SH-SY5Y (cell line): ENCODE measurements at regions not wholly inside any gene's neighbourhood (a gene's known extent, or its start where the extent isn't known, plus 50 kb on each side); places are given as distances from the start of the nearest gene placed in this dataset.

Source experiments
- GATA2 ChIP-seq: IDR thresholded peaks from 2 replicates; pipeline ENCODE4 v1.6.1; 2011; ENCODE audit warnings: mild to moderate bottlenecking, low read depth, low read length
- GATA3 ChIP-seq: IDR thresholded peaks from 2 replicates; pipeline ENCODE4 v1.6.1; 2011; ENCODE audit warnings: low read depth, mild to moderate bottlenecking, low read length, moderate library complexity

- TF ChIP-seq GATA3 (no peak), GATA2 (no peak)
These were observed 390.3 kb upstream of the MYT1L start for GRCh38 chr2:2721296-2721835.

DNA sequence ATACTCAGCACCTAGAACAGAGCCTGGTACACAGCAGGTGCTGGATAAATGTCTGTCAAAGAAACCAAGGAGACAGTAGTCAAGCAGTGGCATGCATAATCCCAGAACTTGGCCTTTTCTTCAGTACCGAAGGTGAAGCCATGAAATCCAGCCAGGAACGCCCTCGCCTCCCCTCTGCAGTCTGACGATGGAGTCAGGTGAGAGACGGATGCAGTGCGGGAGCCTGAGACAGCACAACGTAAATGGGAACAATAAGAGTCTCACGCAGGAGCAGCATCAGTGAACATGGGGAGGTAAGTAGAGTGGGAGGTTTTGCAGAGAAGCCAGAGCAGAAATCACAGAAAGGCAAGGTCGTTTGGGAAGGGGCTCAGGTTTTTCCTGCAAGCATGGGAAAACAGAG is 389.3 kb upstream of the MYT1L start:
- TF ChIP-seq GATA3 (no peak), GATA2 (no peak)

- TF ChIP-seq GATA3 = no peak
- no peak for TF ChIP-seq GATA2
These were observed 388.7 kb upstream of the MYT1L start for GRCh38 chr2:2719781-2720180.

DNA sequence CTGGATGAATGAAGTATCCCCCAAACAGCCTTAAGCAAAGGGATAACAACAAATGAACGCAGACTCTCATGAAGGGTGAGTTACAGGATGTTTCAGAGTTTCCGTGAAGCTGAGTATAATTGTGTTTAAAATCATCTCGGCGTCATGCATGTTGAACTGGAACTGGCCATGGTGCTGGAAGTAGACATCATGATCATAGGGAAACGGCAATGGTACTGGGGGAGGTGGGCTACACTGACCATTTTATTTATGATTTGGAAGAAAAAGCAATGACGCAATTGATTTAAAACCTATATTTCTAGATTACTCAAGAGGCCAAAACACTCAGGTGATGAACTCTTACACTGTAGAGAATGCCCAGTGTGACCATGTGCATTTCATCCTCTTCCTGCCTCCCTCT is 387.9 kb upstream of the MYT1L start:
- TF ChIP-seq GATA2 (no peak), GATA3 (no peak)

- TF ChIP-seq GATA2 (no peak), GATA3 (no peak)
These were observed 386.3 kb upstream of the MYT1L start for GRCh38 chr2:2717406-2717805.

DNA sequence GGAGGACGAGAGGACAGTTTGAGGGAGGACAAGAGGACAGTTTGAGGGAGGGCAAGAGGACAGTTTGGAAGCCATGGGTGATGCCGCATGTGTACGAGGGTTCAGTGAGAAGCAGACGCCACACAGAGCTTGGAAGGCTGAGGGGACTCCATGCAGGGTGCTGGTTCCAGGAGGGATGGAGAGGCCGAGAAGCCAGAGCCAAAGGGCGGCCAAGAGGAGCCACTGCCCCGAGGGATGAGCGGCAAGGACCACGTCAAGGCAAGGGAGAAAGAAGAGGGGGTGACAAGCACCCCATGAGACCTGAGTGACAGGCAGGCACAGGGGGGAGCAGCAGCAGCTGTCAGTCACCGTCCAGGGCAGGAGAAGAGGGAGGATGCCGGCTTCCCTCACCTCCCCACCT is 385.7 kb upstream of the MYT1L start:
- TF ChIP-seq GATA2 (no peak), GATA3 (no peak)

DNA sequence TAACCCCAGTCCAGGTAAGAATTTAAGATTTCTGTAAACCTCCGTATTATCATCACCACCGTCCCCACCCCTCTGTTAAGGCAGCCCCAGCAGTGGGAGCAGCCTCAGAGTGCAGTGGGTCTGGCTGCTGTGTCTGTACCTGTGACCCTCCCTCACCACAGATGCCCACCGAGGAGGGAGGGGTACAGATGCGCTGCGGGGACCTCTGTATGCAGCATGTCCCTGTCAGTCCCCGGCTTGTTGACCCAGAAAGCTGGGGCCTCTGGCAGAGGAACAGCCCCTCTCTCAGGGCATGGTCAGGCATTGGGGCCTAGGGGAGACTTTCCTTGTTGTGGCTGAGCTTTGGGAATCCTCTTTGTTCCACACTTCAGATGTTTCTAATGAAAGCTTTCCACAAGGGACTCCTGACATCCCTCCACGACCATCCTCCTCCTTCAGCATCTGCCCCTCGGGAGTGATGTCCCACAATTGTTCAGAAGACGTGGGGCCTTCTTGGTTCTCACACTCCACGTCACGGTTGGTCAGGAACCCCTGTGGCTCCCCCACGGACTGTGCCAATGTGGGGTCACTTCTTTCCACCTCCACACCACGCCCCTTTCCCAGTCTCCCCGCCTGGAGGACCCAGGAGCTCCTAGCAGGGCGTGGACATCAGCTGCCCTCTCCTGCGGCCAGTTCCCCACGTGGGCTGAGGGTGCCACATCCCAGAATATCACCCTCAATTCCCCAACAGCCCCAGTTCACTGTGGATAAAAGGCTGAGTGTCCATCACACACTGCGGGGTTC is 384.2 kb upstream of the MYT1L start:
- TF ChIP-seq GATA3 = no peak
- TF ChIP-seq GATA2 = no peak

DNA sequence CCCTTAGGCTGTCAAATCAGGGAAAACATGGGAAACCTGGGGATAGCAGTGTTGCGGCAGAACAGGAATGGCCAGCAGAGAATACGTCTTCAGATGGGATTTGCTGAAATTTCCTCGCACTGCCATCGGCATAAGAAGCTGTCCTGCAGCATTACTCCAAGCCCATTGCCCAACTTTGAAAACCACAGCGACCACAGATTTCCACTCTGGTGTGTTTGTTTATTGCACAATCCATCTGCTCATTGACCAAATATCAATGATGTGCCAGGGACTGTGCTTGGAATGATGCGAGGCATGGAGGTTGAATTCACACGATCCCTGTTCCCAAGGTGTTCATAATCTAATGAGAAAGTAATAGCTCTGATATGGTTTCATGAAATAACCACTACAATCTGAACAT is 383.3 kb upstream of the MYT1L start:
- TF ChIP-seq GATA3 = no peak

DNA sequence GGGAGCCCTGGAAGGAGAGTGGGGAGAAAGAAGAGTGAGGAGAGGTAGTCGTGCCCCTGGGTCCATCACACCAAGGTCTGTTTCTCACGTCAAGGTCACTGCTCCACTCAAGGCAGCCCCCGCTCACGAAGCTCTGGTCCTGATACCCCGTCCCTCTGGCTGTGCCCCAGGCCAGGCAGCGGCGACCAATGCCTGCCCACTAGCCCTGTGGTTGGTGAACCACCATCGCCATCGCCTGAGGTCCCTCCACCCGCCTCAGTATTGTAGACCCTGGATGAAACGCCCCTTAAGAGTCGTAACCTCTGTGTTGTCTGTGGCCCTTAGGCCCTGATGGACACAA is 378.3 kb upstream of the MYT1L start:
- TF ChIP-seq GATA3 (no peak), GATA2 (no peak)

DNA sequence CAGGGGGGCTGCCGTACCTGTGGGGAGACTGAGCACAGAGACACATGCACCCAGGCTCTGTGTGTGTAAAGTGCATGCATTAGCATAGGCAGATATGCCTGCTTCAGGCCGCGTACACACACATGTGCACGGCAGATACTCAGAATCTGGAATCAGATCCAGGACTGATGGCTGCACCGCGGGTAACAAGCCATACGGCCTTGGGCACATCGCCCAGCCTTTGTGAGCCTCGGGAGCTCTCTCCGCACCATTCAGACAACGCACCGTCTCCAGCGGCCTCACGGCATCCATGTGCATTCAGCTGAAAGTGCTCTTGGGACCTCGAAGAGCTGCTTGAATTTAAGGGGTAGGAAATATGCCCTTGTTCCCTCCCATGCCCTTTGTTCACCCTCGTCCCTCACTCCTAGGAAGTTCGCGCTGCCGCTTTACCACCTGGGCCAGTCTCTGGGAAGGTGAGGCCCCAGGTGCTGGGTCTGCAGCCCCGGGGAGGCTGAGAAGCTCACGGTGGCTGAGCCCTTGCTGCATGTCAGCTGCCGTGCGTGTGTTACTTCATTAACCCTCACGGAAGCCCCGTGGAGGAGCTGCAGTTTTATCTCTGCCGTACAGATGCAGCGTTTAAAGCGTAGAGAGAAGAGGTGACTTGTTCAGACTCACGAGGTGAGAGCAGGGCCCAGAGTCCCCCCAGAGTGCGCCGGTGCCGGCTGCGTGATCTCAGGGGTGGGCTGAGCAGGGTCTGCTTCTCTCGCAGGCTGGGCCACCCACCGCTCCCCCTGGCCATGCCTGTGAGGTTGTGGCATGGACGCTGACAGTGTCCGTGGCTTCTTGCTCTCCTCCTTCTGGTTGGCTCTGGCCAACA is 377.7 kb upstream of the MYT1L start:
- TF ChIP-seq GATA2 = no peak
- no peak for TF ChIP-seq GATA3

DNA sequence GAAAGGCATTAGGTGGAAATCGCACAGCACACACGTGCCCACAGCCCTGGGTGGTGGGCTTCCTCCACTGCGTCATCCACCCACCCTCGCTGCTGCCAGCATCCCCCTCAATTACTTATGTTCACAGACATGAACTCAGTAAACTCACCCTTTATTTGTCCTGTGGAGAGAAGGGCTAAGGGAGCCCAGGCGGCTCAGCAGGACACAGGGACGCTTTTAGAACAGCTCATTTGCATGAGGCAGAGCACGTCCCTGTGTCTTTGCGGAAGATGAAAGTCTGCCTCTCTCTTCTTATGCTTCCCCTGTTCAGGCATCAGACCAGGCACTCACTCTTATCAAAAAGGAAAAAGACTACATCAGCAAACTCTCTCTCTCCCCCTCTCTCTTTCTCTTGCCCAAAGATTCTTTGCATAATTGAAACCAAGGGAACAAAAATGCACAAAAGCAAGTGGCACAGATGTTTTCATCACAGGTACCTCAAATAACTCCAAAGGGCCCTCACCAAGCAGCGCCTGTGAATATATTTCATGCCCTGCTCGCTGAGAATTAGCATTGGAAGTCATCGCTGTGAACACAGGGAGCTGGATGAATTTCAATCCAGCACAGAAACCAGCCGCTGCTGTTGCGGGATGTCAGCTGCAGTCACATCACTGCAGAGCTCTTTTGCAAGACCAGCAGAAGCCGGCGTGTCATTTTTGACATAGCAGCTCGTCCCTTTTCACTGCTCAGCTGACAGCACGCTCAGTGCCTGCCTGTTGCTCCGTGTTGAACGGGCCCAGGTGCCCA is 376.3 kb upstream of the MYT1L start:
- no peak for TF ChIP-seq GATA2
- no peak for TF ChIP-seq GATA3

- TF ChIP-seq GATA2 (no peak), GATA3 (no peak)
These were observed 375.2 kb upstream of the MYT1L start for GRCh38 chr2:2706306-2706705.

GRCh38 chr2:2705871-2706270 is 374.8 kb upstream of the MYT1L start:
- no peak for TF ChIP-seq GATA3
- TF ChIP-seq GATA2 = no peak

DNA sequence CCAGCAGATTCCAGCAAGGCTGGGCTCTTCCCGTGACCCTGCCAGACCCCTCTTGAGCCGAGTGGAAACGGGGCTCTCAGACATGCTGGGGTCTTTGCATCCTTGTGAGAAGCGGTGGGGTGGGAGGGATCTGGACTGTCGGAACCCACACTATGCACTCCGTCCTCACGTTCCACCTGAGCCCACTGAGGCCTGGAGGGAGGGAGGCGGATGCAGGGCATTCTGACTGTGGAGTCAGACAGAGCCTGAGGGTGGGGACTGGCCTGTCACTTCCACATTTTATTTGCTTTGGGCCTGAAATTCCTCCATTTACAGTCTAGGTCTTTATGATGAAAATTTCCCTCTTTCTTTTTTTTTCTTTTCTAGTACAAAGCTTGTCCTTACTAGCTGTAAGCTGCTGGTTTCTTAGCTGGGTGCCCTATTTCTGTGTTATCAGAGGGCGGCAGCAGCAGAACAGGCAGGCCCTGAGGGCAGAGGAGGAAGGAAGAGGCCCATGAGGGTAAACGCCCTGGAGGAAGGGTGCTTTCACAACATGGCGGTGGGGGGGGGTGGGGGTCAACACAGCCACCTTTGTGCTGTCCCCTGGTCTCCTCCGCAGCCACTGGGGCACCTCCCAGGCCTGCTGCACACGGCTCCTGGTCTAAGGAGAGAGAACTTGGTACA is 373.5 kb upstream of the MYT1L start:
- TF ChIP-seq GATA3 (no peak), GATA2 (no peak)
